ENCODE measurements at regions not wholly inside any gene's neighbourhood (a gene's known extent, or its start where the extent isn't known, plus 50 kb on each side); places are given as distances from the start of the nearest gene placed in this dataset.

- TF ChIP-seq CBFA2T2 (conservative IDR thresholded peaks at IDR 0.05) (no peak), SRSF1 (IDR thresholded peaks at IDR 0.05; ENCODE audit: low read depth, low read length) (no peak), SMARCA5 (IDR thresholded peaks at IDR 0.05) (no peak), IRF9 (tag; IDR thresholded peaks at IDR 0.05) (no peak), FOXP1 (CRISPR knock-in tag; IDR thresholded peaks at IDR 0.05) (no peak), ELF1 (tag; IDR thresholded peaks at IDR 0.05) (no peak), ZNF384 (IDR thresholded peaks at IDR 0.05; ENCODE audit: low read depth, low read length) (no peak), ZNF778 (CRISPR knock-in tag; IDR thresholded peaks at IDR 0.05) (no peak), MXD1 (CRISPR knock-in tag; IDR thresholded peaks at IDR 0.05; ENCODE audit: borderline replicate concordance, poor library complexity, severe bottlenecking) (no peak)
These were observed 74.3 kb upstream of the UBL3 start for GRCh38 chr13:29924482-29925350.
